ENCODE measurements at regions not wholly inside any gene's neighbourhood (a gene's known extent, or its start where the extent isn't known, plus 50 kb on each side); places are given as distances from the start of the nearest gene placed in this dataset.
A peak's percentile ranks its signal among the peaks of the same experiment; 100 is the strongest.

GRCh38 chr4:188270273-188271069 lies 131.2 kb downstream of the TRIML1 start:
- H3K4me3 ChIP-seq = no peak overlapping the region
- WGBS (ENCODE audit: missing lambda C conversion rate) = 95% methylated on average over 20 of the region's 30 CpGs
- FAIRE-seq (no peak), DNase-seq (ENCODE audit: low read depth in 1 of 2, low spot score in 1 of 2) (no peak), ATAC-seq (no peak)
- peak overlapping the region in 1 of 2 experiments; percentile 21; a peak in 1 of 6 replicates for H3K27ac ChIP-seq
- H3K4me2 ChIP-seq = no peak overlapping the region
- ChIA-PET CTCF (interaction anchor here (0.6 to 0.7 kb wide), 2 partner anchors 803 to 1626 kb away, joined by 4 to 5 read pairs; no protein-coding TSS in a partner anchor), POLR2A (no interaction called here)
- H3K9me3 ChIP-seq = no peaks in the 10 kb centered on the region
- TF ChIP-seq MAX (IDR thresholded peaks at IDR 0.05) = no peak
- no peak for TF ChIP-seq GATA3 (IDR thresholded peaks at IDR 0.05; ENCODE audit: borderline replicate concordance)
- TF ChIP-seq ESRRA (IDR thresholded peaks at IDR 0.05; ENCODE audit: borderline replicate concordance, low read length) = no peak
- TF ChIP-seq ZC3H11A (IDR thresholded peaks at IDR 0.05) = no peak
- no peak for TF ChIP-seq MAZ (IDR thresholded peaks at IDR 0.05; ENCODE audit: borderline replicate concordance, low read depth, low read length)
- TF ChIP-seq E2F6 (IDR thresholded peaks at IDR 0.05; ENCODE audit: borderline replicate concordance, low read depth) = no peak
- TF ChIP-seq RFX5 (IDR thresholded peaks at IDR 0.05) = no peak
- no peak for TF ChIP-seq ATOH8 (CRISPR knock-in tag; IDR thresholded peaks at IDR 0.05; ENCODE audit: low read depth)
- TF ChIP-seq CTCF (IDR thresholded peaks at IDR 0.05) = no peak
- TF ChIP-seq ZNF302 (CRISPR knock-in tag; IDR thresholded peaks at IDR 0.05) = no peak
- no peak for TF ChIP-seq REST (IDR thresholded peaks at IDR 0.05)
- no peaks in the 10 kb centered on the region for H3K4me1 ChIP-seq

- no peak for FAIRE-seq
- no peak for ATAC-seq
- no peak for TF ChIP-seq CTCF (IDR thresholded peaks at IDR 0.05)
- no peak for TF ChIP-seq FOSL2 (IDR thresholded peaks at IDR 0.05)
- peak; percentile 23; the same call in 1 of the 2 replicates for TF ChIP-seq FOSL2 (CRISPR knock-in tag; IDR thresholded peaks at IDR 0.05)
- DNase-seq (ENCODE audit: low read depth in 1 of 2, low spot score in 1 of 2) = no peak
- ChIA-PET POLR2A (no interaction called here), CTCF (interaction anchor here (1.5 kb wide), 1 partner anchor 10 kb away, joined by 3 read pairs; no protein-coding TSS in a partner anchor)
- no peak overlapping the region for H3K4me2 ChIP-seq
- 67% methylated on average over 3 of the region's 3 CpGs for WGBS (ENCODE audit: missing lambda C conversion rate)
- H3K4me3 ChIP-seq = no peak overlapping the region
- no peaks in the 10 kb centered on the region for H3K4me1 ChIP-seq
- no peak overlapping the region for H3K27ac ChIP-seq
- no peaks in the 10 kb centered on the region for H3K9me3 ChIP-seq
Measured at GRCh38 chr4:188275686-188276085, 136.4 kb downstream of the TRIML1 start.

Measured in A549 (cell line).